SK-N-MC (cell line): ENCODE measurements at regions not wholly inside any gene's neighbourhood (a gene's known extent, or its start where the extent isn't known, plus 50 kb on each side); places are given as distances from the start of the nearest gene placed in this dataset.
"Not testable (repeated sequence)": the region's sequence is repeated elsewhere in the genome, so short reads cannot be mapped to it uniquely, and the experiment has no call there.

Source experiments
- DNase-seq: peaks from one replicate; pipeline ENCODE4 v3.0.0-alpha.2; 2011; ENCODE audit warnings: low read depth, low spot score
- H3K27ac ChIP-seq: fragments of 200-600 bp; sonication (generic); 2 replicates; pipeline ENCODE4 v1.5.1; 2016; ENCODE audit warnings: mixed run types
- H3K36me3 ChIP-seq: fragments of 200-600 bp; sonication (generic); 2 replicates; pipeline ENCODE4 v1.6.1; 2017; ENCODE audit warnings: antibody characterized with exemption, low read length, mixed read lengths; ENCODE audit not compliant: insufficient read depth
- H3K4me3 ChIP-seq: fragments of 200-600 bp; sonication (generic); 2 replicates; pipeline ENCODE4 v1.5.1; 2016
- H3K9ac ChIP-seq: fragments of 200-600 bp; sonication (generic); 2 replicates; pipeline ENCODE4 v1.8.0; 2017; ENCODE audit warnings: mixed run types, mixed read lengths; ENCODE audit not compliant: insufficient read length
- H3K9me3 ChIP-seq: fragments of 200-600 bp; sonication (generic); 2 replicates; pipeline ENCODE4 v1.6.1; 2017; ENCODE audit warnings: low read depth, mild to moderate bottlenecking, antibody characterized with exemption, low read length, moderate library complexity, mixed read lengths
- EZH2 ChIP-seq: fragments of 200-600 bp; sonication (generic); IDR thresholded peaks from one replicate; pipeline ENCODE4 v1.6.1; 2017; ENCODE audit warnings: antibody characterized with exemption
- FOXP2 ChIP-seq: optimal IDR thresholded peaks from 2 replicates; pipeline ENCODE3; 2011; ENCODE audit warnings: mild to moderate bottlenecking, moderate library complexity; ENCODE audit not compliant: insufficient read depth; ENCODE audit errors: extremely low read length, control extremely low read depth
- POLR2AphosphoS5 ChIP-seq: IDR thresholded peaks from 2 replicates; pipeline ENCODE4 v1.6.1; 2012; ENCODE audit warnings: mild to moderate bottlenecking, low read depth, low read length, borderline replicate concordance

- H3K9ac ChIP-seq, result no peak overlapping the region
- H3K4me3 ChIP-seq, result no peak overlapping the region
- no peak overlapping the region for H3K27ac ChIP-seq
- TF ChIP-seq FOXP2, result no peak
- TF ChIP-seq POLR2AphosphoS5, result no peak
- no peak for DNase-seq
- H3K9me3 ChIP-seq, result no peaks in the 10 kb centered on the region
- H3K36me3 ChIP-seq, result no peaks in the 10 kb centered on the region
Observed at GRCh38 chr3:106457281-106458180, 588.7 kb upstream of the CBLB start.

GRCh38 chr3:106458952-106459351, 590.1 kb upstream of the CBLB start:
- TF ChIP-seq POLR2AphosphoS5, result no peak
- no peak for TF ChIP-seq FOXP2
- no peak for TF ChIP-seq EZH2
- Histone ChIP-seq H3K36me3 (no peaks in the 10 kb centered on the region), H3K4me3 (no peak overlapping the region), H3K9ac (no peak overlapping the region), H3K27ac (no peak overlapping the region), H3K9me3 (no peaks in the 10 kb centered on the region)
- DNase-seq, result no peak

GRCh38 chr3:106466881-106467280, 598.1 kb upstream of the CBLB start:
- Histone ChIP-seq H3K9me3 (no peaks in the 10 kb centered on the region), H3K36me3 (no peaks in the 10 kb centered on the region), H3K9ac (no peak overlapping the region), H3K4me3 (no peak overlapping the region), H3K27ac (no peak overlapping the region)
- TF ChIP-seq EZH2 (no peak), POLR2AphosphoS5 (no peak), FOXP2 (no peak)
- no peak for DNase-seq

GRCh38 chr3:106473576-106474475, 605.0 kb upstream of the CBLB start:
- H3K9me3 ChIP-seq, result no peaks in the 10 kb centered on the region
- no peaks in the 10 kb centered on the region for H3K36me3 ChIP-seq
- TF ChIP-seq EZH2 (no peak), FOXP2 (no peak)
- no peak for DNase-seq
- H3K27ac ChIP-seq, result no peak overlapping the region
- no peak overlapping the region for H3K9ac ChIP-seq
- no peak overlapping the region for H3K4me3 ChIP-seq

GRCh38 chr3:106482451-106482850, 613.6 kb upstream of the CBLB start:
- DNase-seq, result no peak
- H3K9me3 ChIP-seq, result no peaks in the 10 kb centered on the region
- TF ChIP-seq EZH2 (no peak), POLR2AphosphoS5 (no peak), FOXP2 (no peak)
- no peak overlapping the region for H3K27ac ChIP-seq
- no peak overlapping the region for H3K9ac ChIP-seq
- H3K4me3 ChIP-seq, result no peak overlapping the region
- H3K36me3 ChIP-seq, result no peaks in the 10 kb centered on the region

- no peak for DNase-seq
- peak overlapping the region; percentile 3; the same call in 1 of the 2 replicates for H3K4me3 ChIP-seq
- H3K9me3 ChIP-seq, result no peaks in the 10 kb centered on the region
- TF ChIP-seq POLR2AphosphoS5, result no peak
- no peak for TF ChIP-seq FOXP2
- no peak for TF ChIP-seq EZH2
- H3K36me3 ChIP-seq, result no peaks in the 10 kb centered on the region
- no peak overlapping the region for H3K9ac ChIP-seq
- H3K27ac ChIP-seq, result no peak overlapping the region
Observed at GRCh38 chr3:106485217-106485616, 616.4 kb upstream of the CBLB start.

GRCh38 chr3:106485802-106486201, 617.0 kb upstream of the CBLB start:
- Histone ChIP-seq H3K4me3 (peak overlapping the region; percentile 3), H3K9me3 (no peaks in the 10 kb centered on the region), H3K9ac (no peak overlapping the region), H3K36me3 (no peaks in the 10 kb centered on the region), H3K27ac (no peak overlapping the region)
- DNase-seq, result peak; percentile 91
- no peak for TF ChIP-seq FOXP2
- peak; percentile 64; the same call in 1 of the 2 replicates for TF ChIP-seq POLR2AphosphoS5
- no peak for TF ChIP-seq EZH2

- not testable (repeated sequence) for H3K36me3 ChIP-seq, H3K27ac ChIP-seq, H3K4me3 ChIP-seq, H3K9me3 ChIP-seq, DNase-seq, H3K9ac ChIP-seq
Observed at GRCh38 chr3:106486945-106487639, 618.3 kb upstream of the CBLB start.
